Gastrocnemius medialis (tissue), 4 donors: ENCODE measurements at regions not wholly inside any gene's neighbourhood (a gene's known extent, or its start where the extent isn't known, plus 50 kb on each side); places are given as distances from the start of the nearest gene placed in this dataset.

ENCODE experiments used
- POLR2A ChIP-seq, 2 donors: fragments of 450-650 bp; IDR thresholded peaks; one replicate each; pipeline ENCODE4 v1.6.1; 2017; ENCODE audit warnings: antibody characterized with exemption in 2 of 2, mild to moderate bottlenecking in 2 of 2, moderate library complexity in 2 of 2
- TF ChIP-seq, protein P1 (sequence below), 5 experiments: fragments of 450-650 bp in 3 of 5; fragments of 200-600 bp in 2 of 5; sonication (generic) in 2 of 5; IDR thresholded peaks in 4 of 5; conservative IDR thresholded peaks in 1 of 5; 1 replicate in 4 of 5; 2 replicates in 1 of 5; pipeline ENCODE4 v1.5.1; 2016 to 2019; ENCODE audit warnings: antibody characterized with exemption in 5 of 5, mild to moderate bottlenecking in 3 of 5, moderate library complexity in 3 of 5

DNA sequence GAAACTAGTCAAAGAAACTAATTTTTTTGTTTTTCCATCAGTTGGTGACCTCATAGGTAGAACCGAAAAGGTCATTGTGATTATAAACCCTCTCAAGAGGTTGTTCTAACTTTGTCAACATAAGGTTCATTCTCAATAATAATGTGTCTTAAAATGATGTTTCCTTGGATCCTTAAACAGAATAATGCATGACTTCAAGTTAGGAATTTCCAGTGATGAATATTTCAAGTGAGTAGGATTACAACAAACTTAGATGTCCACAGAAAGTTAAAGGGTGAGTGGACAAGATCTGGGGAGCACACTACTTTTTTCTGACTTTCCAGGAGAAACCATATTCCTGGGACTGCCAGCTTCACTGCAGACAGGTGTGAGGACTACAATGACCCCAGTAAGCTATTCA is 239.0 kb upstream of the PTGER4 start:
- TF ChIP-seq, protein P1, sequence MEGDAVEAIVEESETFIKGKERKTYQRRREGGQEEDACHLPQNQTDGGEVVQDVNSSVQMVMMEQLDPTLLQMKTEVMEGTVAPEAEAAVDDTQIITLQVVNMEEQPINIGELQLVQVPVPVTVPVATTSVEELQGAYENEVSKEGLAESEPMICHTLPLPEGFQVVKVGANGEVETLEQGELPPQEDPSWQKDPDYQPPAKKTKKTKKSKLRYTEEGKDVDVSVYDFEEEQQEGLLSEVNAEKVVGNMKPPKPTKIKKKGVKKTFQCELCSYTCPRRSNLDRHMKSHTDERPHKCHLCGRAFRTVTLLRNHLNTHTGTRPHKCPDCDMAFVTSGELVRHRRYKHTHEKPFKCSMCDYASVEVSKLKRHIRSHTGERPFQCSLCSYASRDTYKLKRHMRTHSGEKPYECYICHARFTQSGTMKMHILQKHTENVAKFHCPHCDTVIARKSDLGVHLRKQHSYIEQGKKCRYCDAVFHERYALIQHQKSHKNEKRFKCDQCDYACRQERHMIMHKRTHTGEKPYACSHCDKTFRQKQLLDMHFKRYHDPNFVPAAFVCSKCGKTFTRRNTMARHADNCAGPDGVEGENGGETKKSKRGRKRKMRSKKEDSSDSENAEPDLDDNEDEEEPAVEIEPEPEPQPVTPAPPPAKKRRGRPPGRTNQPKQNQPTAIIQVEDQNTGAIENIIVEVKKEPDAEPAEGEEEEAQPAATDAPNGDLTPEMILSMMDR (IDR thresholded peaks at IDR 0.05 in 4 of 5, conservative IDR thresholded peaks at IDR 0.05 in 1 of 5): no peak
- no peak for TF ChIP-seq POLR2A (IDR thresholded peaks at IDR 0.05)
